GM21360 (cell line): ENCODE measurements at regions not wholly inside any gene's neighbourhood (a gene's known extent, or its start where the extent isn't known, plus 50 kb on each side); places are given as distances from the start of the nearest gene placed in this dataset.

ENCODE experiments used
- ATAC-seq: cut with Tn5 transposase; IDR thresholded peaks from one replicate; pipeline ENCODE4 v1.9.1; 2021; ENCODE audit warnings: mild to moderate bottlenecking, moderate library complexity; ENCODE audit not compliant: unreplicated experiment

DNA sequence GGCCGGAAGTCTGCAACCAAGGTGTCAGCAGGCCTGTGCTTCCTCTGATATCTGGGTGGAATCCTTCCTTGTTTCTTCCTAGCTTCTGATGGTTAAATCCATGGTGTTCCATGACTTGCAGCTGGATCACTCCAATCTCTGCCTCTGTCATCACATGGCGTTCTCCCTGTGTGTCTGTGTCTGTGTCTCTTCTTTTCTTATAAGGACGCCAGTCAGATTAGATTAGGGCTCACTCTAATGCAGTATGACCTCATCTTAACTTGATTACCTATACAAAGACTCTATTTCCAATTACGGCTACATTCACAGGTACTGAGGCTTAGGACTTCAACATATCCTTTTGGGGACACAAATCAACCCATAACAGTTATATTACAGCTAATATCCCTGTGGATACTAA is 70.3 kb upstream of the FAM3C start:
- ATAC-seq = no peak

DNA sequence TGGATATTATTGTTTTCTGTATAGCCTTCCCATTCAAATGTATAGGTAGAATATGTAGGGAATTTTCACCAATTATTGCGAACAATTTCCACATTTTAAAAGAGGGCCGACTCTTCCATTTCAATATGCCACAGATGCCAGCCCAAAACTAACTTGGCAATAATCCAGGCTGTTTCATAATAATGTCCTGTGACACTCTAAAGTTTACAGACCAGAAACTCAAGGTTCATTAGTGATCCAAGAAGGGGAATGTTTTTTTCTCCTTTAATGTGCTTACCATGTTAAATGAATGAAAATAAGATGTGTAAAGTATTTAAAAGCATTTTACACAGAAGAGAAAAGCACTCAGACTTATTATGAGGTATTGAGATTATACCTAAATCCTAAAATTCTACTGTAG is 63.0 kb upstream of the FAM3C start:
- ATAC-seq = no peak

DNA sequence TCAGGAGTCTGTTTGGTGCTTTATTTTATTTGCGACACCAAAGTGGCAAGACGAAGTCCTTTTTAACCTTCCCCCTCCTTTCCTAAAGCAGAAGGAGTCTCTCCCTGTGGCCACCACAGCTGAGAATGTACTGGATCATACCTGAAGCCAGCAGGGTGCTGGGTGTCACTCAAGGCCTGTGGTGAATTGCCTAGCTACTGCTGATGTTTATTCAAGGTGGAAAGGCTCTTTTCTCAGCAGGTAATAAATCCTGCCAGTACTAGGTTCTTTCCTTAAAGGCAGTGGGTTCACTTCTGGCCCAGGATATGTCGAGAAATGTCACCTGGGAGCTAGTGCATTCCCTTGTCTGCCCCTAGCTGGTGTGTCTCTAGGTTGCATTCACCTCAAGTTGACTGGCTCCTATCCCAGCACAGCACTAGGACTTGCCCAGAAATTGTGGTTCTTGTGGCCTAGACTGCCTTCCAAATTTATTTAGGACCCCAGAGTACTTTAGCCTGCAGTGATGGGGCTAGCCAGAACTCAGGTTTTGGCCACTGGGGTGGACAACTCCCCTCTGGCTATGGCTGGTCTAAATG is 60.8 kb upstream of the FAM3C start:
- ATAC-seq = no peak

DNA sequence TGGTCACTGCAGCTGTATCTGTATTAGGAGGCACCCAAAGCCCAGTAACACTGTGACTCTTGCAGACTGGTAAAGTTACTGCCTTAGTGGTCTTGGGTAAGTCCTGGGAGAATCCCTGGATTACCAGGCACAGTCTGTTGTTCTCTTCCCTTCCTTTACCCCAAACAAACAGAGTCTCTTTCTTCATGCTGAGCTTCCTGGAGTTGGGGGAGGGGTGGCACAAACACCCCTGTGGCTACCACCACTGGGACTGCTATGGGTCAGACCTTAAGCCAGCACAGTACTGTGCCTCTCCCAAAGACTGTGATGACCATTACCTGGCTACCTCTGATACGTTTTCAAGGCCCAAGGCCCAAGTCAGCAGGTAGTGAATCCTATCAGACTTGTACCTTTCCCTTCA is 59.9 kb upstream of the FAM3C start:
- no peak for ATAC-seq

DNA sequence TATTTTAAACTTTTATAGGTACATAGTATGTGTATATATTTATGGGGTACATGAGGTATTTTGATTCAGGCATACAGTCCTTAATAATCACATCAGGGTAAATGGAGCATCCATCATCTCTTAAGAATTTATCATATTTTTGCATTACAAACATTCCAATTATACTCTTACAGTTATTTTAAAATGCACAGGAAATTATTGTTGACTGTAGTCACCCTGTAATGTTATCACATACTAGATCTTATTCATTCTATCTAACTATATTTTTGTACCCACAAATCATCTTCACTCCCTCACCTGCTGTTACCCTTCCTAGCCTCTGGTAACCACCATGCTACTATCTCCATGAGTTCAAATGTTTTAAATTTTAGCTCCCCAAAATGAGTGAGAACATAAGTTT is 56.3 kb upstream of the FAM3C start:
- no peak for ATAC-seq

DNA sequence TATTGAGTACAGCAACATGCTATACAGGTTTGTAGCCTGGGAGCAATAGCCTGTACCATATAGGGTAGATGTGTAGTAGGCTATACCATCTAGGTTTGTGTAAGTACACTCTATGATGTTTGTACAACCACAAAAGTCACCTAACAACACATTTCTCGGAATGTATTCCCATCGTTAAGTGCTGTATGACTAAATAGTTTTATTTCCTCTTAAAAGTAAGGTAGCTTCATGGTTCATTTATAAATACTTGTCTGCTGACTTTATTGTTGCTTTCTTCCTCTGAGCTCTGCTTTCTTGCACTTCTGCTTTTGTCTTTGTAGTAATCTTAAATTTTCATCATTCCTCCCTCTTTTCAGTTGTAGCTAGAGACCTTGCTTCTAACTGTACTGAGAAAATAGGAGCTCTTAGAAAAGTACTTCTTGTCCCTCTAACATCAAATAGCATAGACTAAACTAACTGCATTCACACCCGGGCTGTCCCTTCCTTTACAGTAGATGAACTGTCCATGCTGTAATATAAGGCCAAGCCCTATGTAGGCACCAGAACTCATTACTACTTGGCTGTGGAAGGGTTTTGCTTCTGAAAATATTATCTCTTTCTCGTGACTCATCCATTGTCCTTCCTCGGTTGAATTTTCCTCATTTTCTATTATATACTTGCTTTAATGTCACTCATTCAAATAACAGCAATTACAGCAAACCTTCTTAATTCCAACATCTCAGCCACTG is 55.4 kb upstream of the FAM3C start:
- no peak for ATAC-seq

DNA sequence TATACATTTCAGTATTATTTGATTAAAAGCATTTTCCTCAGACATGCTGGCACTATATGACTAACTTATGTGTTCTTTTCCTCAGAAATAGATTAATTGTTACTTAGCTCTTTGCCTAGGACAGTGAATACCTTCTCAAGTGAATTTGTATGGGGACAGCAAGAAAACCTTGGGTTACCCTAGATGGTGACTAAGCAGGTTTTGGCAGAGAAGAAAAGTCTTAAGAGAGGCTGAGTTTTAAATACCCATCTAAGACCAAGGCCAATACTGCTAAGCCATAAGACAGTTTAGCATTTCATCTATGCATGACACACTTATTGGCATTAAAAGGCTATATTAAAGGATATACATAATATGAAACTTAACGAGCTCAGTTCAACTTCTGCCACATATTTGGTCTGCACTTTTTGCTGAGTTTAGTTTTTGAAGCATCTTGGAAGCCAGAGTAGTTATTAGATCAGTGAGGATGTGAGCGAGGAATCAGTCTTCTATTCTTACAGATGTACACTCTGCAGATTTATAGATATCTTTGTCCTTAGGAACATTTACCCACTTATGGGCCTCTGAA is 54.6 kb upstream of the FAM3C start:
- ATAC-seq = no peak

DNA sequence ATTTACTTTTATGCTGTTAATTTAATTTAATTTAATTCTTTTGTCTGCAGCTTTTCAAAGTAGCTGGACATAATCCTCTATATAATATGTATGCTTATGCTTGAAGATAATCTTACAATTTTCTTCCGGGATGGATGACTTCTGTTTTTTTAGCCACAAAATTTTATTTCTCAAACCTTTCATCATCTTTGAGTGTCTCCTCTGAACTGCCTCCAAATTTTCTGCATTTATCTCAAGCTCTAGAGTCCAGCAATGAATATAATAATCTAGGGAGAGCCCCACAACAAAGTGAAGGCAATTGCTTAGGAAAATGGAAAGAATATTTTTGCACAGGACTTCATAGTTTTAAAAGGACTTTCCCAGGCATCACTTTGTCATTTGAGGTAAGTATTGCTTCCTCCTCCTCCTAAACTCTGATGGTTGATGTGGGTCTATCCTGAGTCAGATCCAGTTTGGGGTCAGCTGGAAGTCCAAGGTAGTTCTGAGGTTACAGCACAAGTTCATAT is 53.7 kb upstream of the FAM3C start:
- ATAC-seq = no peak

DNA sequence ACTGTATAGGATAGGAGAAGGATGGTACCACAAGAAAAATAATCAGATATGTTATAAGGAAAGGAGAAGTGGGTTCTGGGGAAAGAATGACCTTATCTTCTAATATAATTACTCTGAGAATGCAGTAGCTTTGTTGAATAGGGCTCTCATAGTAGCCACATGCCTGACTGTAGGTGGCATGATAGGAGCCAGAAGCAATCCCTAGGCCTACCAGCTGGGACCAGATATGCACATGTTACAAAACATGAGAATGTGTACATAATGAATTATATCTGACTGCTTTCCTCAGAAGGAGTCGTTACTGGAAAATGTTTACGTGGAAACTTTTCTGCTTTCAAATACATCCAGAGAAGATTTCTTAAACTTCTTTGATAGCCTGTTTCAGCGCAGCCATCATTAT is 53.2 kb upstream of the FAM3C start:
- no peak for ATAC-seq

DNA sequence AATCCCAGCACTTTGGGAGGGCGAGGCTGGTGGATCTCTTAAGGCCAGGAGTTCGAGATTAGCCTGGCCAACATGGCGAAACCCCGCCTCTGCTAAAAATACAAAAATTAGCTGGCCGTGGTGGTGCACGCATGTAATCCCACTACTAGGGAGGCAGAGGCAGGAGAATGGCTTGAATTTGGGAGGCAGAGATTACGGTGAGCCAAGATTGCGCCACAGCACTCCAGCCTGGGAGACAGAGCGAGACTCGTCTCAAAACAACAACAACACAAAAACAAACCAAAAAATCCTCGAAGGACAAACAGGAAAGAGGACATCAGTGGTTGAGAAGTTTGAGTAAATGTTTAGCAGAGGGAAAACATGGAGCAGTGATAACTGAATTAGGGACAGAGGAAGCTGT is 52.3 kb upstream of the FAM3C start:
- no peak for ATAC-seq

DNA sequence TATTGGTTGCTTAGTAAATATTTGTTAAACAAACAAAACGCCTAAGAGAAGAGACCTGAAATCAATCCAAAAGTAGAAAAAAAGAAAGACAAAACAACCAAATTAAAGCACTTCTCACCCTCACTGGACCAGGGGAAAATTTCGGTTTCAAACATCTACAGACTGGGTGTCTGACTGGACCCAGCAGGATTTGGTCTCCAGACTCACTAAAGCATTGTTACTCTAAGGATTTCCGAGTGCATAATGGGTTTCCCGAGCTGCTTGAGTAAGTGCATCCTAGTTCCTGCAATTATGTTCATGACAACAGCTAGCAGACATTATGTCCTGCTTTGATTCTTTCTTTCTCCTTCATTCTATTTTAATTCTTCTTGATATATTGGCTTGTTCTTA is 51.8 kb upstream of the FAM3C start:
- no peak for ATAC-seq

DNA sequence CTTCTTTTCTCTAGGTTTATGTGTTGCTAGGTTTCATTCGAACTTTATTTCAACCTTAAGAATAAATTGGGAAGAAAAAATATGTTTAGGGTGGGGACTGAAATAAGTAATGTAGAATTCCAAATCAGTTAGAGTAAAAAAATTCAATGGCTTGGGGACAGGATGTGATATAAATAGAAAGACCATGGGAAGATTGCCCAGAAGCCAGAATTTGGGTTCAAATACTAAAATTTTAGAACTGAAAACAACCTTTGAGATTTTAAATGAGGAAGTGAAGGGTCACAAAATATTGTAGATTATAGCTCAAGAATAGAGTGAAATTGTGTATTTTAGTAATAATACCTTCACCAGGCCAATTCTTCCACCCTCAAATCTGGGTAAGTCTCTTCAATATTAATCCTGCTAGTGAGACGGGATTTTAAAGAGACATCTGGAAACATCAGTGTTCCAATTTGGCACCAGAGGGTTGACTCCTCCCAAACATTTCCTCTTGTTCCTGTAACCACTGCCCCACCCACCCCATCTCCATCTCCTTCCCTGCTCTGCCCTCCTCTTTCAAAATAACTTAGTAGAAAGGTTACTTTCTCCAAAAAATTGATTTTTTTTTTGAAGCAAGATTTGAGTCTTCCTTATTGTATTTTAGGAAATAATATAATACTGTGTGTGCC is 51.3 kb upstream of the FAM3C start:
- no peak for ATAC-seq

DNA sequence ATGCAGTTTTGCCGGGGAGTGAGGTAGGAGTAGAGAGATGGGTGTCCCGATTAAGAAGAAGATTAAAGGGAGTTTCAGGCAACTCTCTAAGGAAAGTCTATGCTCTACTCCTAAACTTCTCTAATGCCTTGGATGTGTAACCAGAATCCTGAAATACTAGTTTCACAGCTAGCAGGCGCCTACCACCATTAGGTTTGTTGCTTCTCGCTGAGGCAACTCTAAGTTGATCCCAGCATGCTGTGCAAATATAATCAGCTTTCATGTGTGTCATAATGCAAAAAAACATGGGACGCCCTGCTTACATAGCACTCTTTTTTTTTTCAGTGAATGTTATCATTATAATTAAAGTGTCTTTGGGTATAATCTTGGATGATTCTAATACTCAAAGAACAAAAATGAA is 50.4 kb upstream of the FAM3C start:
- ATAC-seq = no peak
